Parathyroid adenoma (tissue), 2 donors: ENCODE measurements at regions not wholly inside any gene's neighbourhood (a gene's known extent, or its start where the extent isn't known, plus 50 kb on each side); places are given as distances from the start of the nearest gene placed in this dataset.

Experiments used
- H2AFZ ChIP-seq: fragments of 300-600 bp; sonication (generic); one replicate; pipeline ENCODE4 v1.7.0; 2017; ENCODE audit warnings: antibody characterized with exemption, mild to moderate bottlenecking
- H3K27ac ChIP-seq: fragments of 300-600 bp; sonication (generic); one replicate; pipeline ENCODE4 v1.7.0; 2017
- H3K27me3 ChIP-seq: fragments of 300-600 bp; sonication (generic); one replicate; pipeline ENCODE4 v1.7.0; 2017; ENCODE audit warnings: low read length; ENCODE audit not compliant: control insufficient read depth, insufficient read depth
- H3K36me3 ChIP-seq: fragments of 300-600 bp; sonication (generic); one replicate; pipeline ENCODE4 v1.7.0; 2017; ENCODE audit warnings: low read length; ENCODE audit not compliant: control insufficient read depth, insufficient read depth
- H3K4me1 ChIP-seq: fragments of 300-600 bp; sonication (generic); one replicate; pipeline ENCODE4 v1.7.0; 2017; ENCODE audit warnings: control low read depth
- H3K4me2 ChIP-seq: fragments of 300-600 bp; sonication (generic); one replicate; pipeline ENCODE4 v1.7.0; 2017; ENCODE audit warnings: low read length
- H3K4me3 ChIP-seq: fragments of 300-600 bp; sonication (generic); one replicate; pipeline ENCODE4 v1.7.0; 2017; ENCODE audit warnings: low read depth, low read length
- H3K79me2 ChIP-seq: fragments of 300-600 bp; sonication (generic); one replicate; pipeline ENCODE4 v1.7.0; 2017; ENCODE audit warnings: control low read depth
- H3K9ac ChIP-seq: fragments of 300-600 bp; sonication (generic); one replicate; pipeline ENCODE4 v1.7.0; 2017; ENCODE audit warnings: mild to moderate bottlenecking
- H3K9me3 ChIP-seq: fragments of 300-600 bp; sonication (generic); one replicate; pipeline ENCODE4 v1.7.0; 2017; ENCODE audit warnings: low read length; ENCODE audit not compliant: control insufficient read depth
- CTCF ChIP-seq: fragments of 300-600 bp; sonication (generic); IDR thresholded peaks from one replicate; pipeline ENCODE4 v1.7.0; 2017; ENCODE audit warnings: antibody characterized with exemption, mild to moderate bottlenecking
- donor health status: primary hyperparathyroidism.

- peaks cover 12% of the 10 kb centered on the region for H3K27me3 ChIP-seq
- peak overlapping the region; percentile 51 for H3K4me2 ChIP-seq
- H2AFZ ChIP-seq, result peak overlapping the region; percentile 79
- peak; percentile 94 for TF ChIP-seq CTCF
- no peaks in the 10 kb centered on the region for H3K79me2 ChIP-seq
- H3K9me3 ChIP-seq, result no peaks in the 10 kb centered on the region
- H3K27ac ChIP-seq, result no peak overlapping the region
- no peaks in the 10 kb centered on the region for H3K36me3 ChIP-seq
- no peak overlapping the region for H3K9ac ChIP-seq
- no peak overlapping the region for H3K4me3 ChIP-seq
- H3K4me1 ChIP-seq, result peaks cover 8% of the 10 kb centered on the region
These were observed 142.5 kb upstream of the TCERG1L start for GRCh38 chr10:131453721-131454634.

- Histone ChIP-seq H2AFZ (no peak overlapping the region), H3K9me3 (no peaks in the 10 kb centered on the region), H3K4me1 (peaks cover 4% of the 10 kb centered on the region), H3K27me3 (peaks cover 12% of the 10 kb centered on the region), H3K4me2 (no peak overlapping the region), H3K27ac (no peak overlapping the region), H3K79me2 (no peaks in the 10 kb centered on the region), H3K4me3 (no peak overlapping the region), H3K36me3 (no peaks in the 10 kb centered on the region), H3K9ac (no peak overlapping the region)
- no peak for TF ChIP-seq CTCF
These were observed 144.9 kb upstream of the TCERG1L start for GRCh38 chr10:131456411-131456810.

GRCh38 chr10:131461093-131461492, 149.6 kb upstream of the TCERG1L start:
- Histone ChIP-seq H3K4me3 (no peak overlapping the region), H3K27me3 (no peaks in the 10 kb centered on the region), H3K36me3 (no peaks in the 10 kb centered on the region), H3K4me1 (no peaks in the 10 kb centered on the region), H3K27ac (no peak overlapping the region), H3K9me3 (no peaks in the 10 kb centered on the region), H3K79me2 (no peaks in the 10 kb centered on the region), H2AFZ (no peak overlapping the region), H3K9ac (no peak overlapping the region), H3K4me2 (no peak overlapping the region)
- no peak for TF ChIP-seq CTCF

DNA sequence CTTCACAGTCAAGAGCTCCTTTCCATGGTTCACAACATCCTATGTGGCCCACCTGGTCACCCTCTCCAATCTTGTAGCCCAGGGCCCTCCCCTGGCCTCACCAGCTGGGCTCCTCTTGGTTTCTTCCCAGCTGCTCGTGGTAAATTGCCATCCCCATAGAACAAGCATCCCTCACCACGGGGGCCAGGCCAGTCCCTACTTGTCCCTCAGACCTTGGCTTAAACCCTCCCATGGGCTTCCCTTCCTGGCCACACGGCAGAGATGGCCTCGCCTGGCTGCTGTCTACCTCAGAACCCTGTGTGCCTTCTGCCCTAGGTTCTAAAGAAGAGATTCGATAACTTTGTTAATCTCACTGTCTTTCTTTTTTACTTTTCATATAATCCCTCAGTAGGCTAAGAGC, 153.3 kb upstream of the TCERG1L start:
- no peaks in the 10 kb centered on the region for H3K27me3 ChIP-seq
- H2AFZ ChIP-seq, result no peak overlapping the region
- H3K9me3 ChIP-seq, result no peaks in the 10 kb centered on the region
- no peak overlapping the region for H3K4me3 ChIP-seq
- no peak overlapping the region for H3K9ac ChIP-seq
- H3K79me2 ChIP-seq, result no peaks in the 10 kb centered on the region
- no peak overlapping the region for H3K4me2 ChIP-seq
- no peaks in the 10 kb centered on the region for H3K36me3 ChIP-seq
- no peak overlapping the region for H3K27ac ChIP-seq
- no peak for TF ChIP-seq CTCF
- H3K4me1 ChIP-seq, result no peaks in the 10 kb centered on the region

DNA sequence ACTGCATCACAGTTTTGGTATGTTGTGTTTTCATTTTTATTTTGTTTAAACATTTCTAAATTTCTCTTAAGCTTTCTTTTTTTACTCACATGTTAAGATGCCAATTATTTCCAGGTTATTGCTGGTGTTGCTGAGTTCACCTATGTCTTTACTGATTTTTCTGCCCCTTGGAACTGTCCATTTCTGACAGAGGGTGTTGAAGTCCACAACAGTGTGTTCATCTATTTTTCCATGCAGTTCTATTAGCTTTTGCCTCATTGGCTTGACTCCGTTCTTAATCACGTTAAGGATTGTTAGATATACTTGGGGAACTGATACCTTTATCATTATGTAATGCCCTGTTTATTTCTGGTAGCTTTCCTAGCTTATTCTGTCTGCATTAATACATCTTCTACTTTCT, 158.0 kb upstream of the TCERG1L start:
- H3K4me3 ChIP-seq, result no peak overlapping the region
- H3K4me2 ChIP-seq, result no peak overlapping the region
- no peaks in the 10 kb centered on the region for H3K27me3 ChIP-seq
- no peaks in the 10 kb centered on the region for H3K36me3 ChIP-seq
- H3K9me3 ChIP-seq, result no peaks in the 10 kb centered on the region
- no peak overlapping the region for H3K9ac ChIP-seq
- H3K4me1 ChIP-seq, result no peaks in the 10 kb centered on the region
- no peak for TF ChIP-seq CTCF
- H3K79me2 ChIP-seq, result no peaks in the 10 kb centered on the region
- no peak overlapping the region for H3K27ac ChIP-seq
- no peak overlapping the region for H2AFZ ChIP-seq
